PC-3 (cell line): ENCODE measurements at regions not wholly inside any gene's neighbourhood (a gene's known extent, or its start where the extent isn't known, plus 50 kb on each side); places are given as distances from the start of the nearest gene placed in this dataset.

Source experiments
- ATAC-seq: fragments of 200-7000 bp; cut with Tn5 transposase; 2 replicates; pipeline ENCODE4 v1.9.1; 2020; ENCODE audit warnings: mild to moderate bottlenecking, moderate library complexity
- BruUV-seq: library from RNA; stranded (reverse); fragments of 400-500 nt; replicated peaks from 2 replicates; lab custom pipeline; 2021; lab: Mats Ljungman, UMichigan
- CTCF ChIA-PET: fragments of 300-600 bp; sonication (Branson Sonifier 250); formaldehyde crosslinking; loops from one replicate; lab custom pipeline; 2022; ENCODE audit warnings: antibody characterized with exemption; lab: Charles Lee
- POLR2A ChIA-PET: fragments of 300-600 bp; sonication (Branson Sonifier 250); formaldehyde crosslinking; loops from one replicate; lab custom pipeline; 2022; ENCODE audit warnings: antibody characterized with exemption; ENCODE audit not compliant: unreplicated experiment; lab: Charles Lee
- DNase-seq: peaks from one replicate; pipeline ENCODE4 v3.0.0-alpha.2; 2015
- H2AFZ ChIP-seq: fragments of 300-600 bp; sonication (generic); 2 replicates; pipeline ENCODE4 v1.6.0; 2016; ENCODE audit warnings: antibody characterized with exemption, low read length
- H3F3A ChIP-seq: fragments of 300-600 bp; sonication (generic); one replicate; pipeline ENCODE4 v1.6.0; 2017; ENCODE audit warnings: antibody characterized with exemption, low read length, control low read depth, mild to moderate bottlenecking; ENCODE audit not compliant: unreplicated experiment
- H3K27ac ChIP-seq: fragments of 300-600 bp; sonication (generic); 2 replicates; pipeline ENCODE4 v1.5.1; 2016; ENCODE audit warnings: mild to moderate bottlenecking, low read length
- H3K27me3 ChIP-seq: fragments of 300-600 bp; sonication (generic); 2 replicates; pipeline ENCODE4 v1.6.1; 2016; ENCODE audit warnings: low read length, mixed read lengths
- H3K36me3 ChIP-seq: fragments of 300-600 bp; sonication (generic); 2 replicates; pipeline ENCODE4 v1.6.1; 2016; ENCODE audit warnings: low read depth, mixed run types, low read length, mixed read lengths
- H3K4me1 ChIP-seq: fragments of 300-600 bp; sonication (generic); 2 replicates; pipeline ENCODE4 v1.5.1; 2016; ENCODE audit warnings: low read length; ENCODE audit not compliant: insufficient read depth
- H3K4me2 ChIP-seq: fragments of 300-600 bp; sonication (generic); 2 replicates; pipeline ENCODE4 v1.6.0; 2016; ENCODE audit warnings: low read length
- H3K4me3 ChIP-seq: fragments of 300-600 bp; sonication (generic); 2 replicates; pipeline ENCODE4 v1.5.1; 2016; ENCODE audit warnings: mild to moderate bottlenecking, low read length, mixed read lengths
- H3K79me2 ChIP-seq: fragments of 300-600 bp; sonication (generic); 2 replicates; pipeline ENCODE4 v1.6.1; 2017; ENCODE audit warnings: low read length, mixed read lengths
- H3K9ac ChIP-seq: fragments of 300-600 bp; sonication (generic); 2 replicates; pipeline ENCODE4 v1.6.0; 2016; ENCODE audit warnings: mild to moderate bottlenecking, low read length
- H3K9me2 ChIP-seq: fragments of 300-600 bp; sonication (generic); replicated peaks from 2 replicates; pipeline ENCODE4 v1.6.1; 2016; ENCODE audit warnings: mixed run types, low read length, mixed read lengths
- H3K9me3 ChIP-seq: fragments of 300-600 bp; sonication (generic); 2 replicates; pipeline ENCODE4 v1.6.1; 2016; ENCODE audit warnings: low read length, mixed read lengths
- H4K20me1 ChIP-seq: fragments of 300-600 bp; sonication (generic); 2 replicates; pipeline ENCODE4 v1.6.1; 2016; ENCODE audit warnings: low read length, mixed read lengths
- EZH2 ChIP-seq: fragments of 300-600 bp; sonication (generic); IDR thresholded peaks from one replicate; pipeline ENCODE4 v1.6.1; 2017; ENCODE audit warnings: antibody characterized with exemption, mild to moderate bottlenecking, low read length; ENCODE audit not compliant: unreplicated experiment
- EZH2phosphoT487 ChIP-seq: fragments of 300-600 bp; sonication (generic); IDR thresholded peaks from 2 replicates; pipeline ENCODE4 v1.6.1; 2018; ENCODE audit warnings: mild to moderate bottlenecking, antibody characterized with exemption, low read length, borderline replicate concordance
- intact Hi-C: fragments of 100-400 bp; cut with micrococcal nuclease; formaldehyde crosslinking; loops from 2 replicates; pipeline ENCODE4 v1.9.0; 2023
- TF ChIP-seq, protein P1 (sequence below): fragments of 300-600 bp; sonication (generic); conservative IDR thresholded peaks from 2 replicates; pipeline ENCODE4 v1.5.1; 2017; ENCODE audit warnings: antibody characterized with exemption, low read depth, mild to moderate bottlenecking, low read length

- no peak for DNase-seq
- no peak overlapping the region for H2AFZ ChIP-seq
- POLR2A ChIA-PET: no interaction called here
- CTCF ChIA-PET: no interaction called here
- no peaks in the 10 kb centered on the region for H3K27me3 ChIP-seq
- TF ChIP-seq EZH2phosphoT487: no peak
- TF ChIP-seq, protein P1, sequence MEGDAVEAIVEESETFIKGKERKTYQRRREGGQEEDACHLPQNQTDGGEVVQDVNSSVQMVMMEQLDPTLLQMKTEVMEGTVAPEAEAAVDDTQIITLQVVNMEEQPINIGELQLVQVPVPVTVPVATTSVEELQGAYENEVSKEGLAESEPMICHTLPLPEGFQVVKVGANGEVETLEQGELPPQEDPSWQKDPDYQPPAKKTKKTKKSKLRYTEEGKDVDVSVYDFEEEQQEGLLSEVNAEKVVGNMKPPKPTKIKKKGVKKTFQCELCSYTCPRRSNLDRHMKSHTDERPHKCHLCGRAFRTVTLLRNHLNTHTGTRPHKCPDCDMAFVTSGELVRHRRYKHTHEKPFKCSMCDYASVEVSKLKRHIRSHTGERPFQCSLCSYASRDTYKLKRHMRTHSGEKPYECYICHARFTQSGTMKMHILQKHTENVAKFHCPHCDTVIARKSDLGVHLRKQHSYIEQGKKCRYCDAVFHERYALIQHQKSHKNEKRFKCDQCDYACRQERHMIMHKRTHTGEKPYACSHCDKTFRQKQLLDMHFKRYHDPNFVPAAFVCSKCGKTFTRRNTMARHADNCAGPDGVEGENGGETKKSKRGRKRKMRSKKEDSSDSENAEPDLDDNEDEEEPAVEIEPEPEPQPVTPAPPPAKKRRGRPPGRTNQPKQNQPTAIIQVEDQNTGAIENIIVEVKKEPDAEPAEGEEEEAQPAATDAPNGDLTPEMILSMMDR: no peak
- TF ChIP-seq EZH2: no peak
- H3K4me1 ChIP-seq: no peaks in the 10 kb centered on the region
- no peaks in the 10 kb centered on the region for H4K20me1 ChIP-seq
- no peaks in the 10 kb centered on the region for H3K79me2 ChIP-seq
- H3K4me3 ChIP-seq: no peak overlapping the region
- H3K9me2 ChIP-seq: no peaks in the 10 kb centered on the region
- H3K36me3 ChIP-seq: no peaks in the 10 kb centered on the region
- no TSS peak for BruUV-seq
- intact Hi-C loops: no loop called here
- no peak overlapping the region for H3K27ac ChIP-seq
- H3K4me2 ChIP-seq: no peak overlapping the region
- no peak overlapping the region for H3K9ac ChIP-seq
- no peak for ATAC-seq
- H3F3A ChIP-seq: no peaks in the 10 kb centered on the region
- H3K9me3 ChIP-seq: no peaks in the 10 kb centered on the region
Observed at GRCh38 chr6:61200444-61200843, 1085.6 kb downstream of the KHDRBS2 start.

DNA sequence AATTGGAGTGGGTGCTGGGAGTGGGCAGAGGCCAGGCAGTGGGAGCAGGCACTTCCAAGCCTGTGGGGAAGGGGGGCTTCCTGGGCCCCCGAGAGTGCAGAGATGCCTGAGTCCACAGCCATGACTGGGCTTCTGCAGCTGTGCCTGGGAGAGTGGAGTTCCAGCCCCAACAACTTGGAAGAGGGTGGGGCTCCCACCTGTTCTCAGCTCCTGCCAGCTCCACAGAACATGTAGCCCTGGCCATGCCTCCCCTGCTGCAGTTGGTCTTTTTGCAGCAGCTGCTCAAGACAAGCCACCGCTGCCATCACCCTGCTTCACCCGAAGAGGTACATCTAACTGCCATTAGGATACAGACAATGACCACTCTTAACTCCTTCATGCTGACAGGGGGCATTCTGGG is 1092.3 kb downstream of the KHDRBS2 start:
- no peak overlapping the region for H3K9ac ChIP-seq
- no peak for ATAC-seq
- no peak overlapping the region for H3K4me3 ChIP-seq
- no peaks in the 10 kb centered on the region for H4K20me1 ChIP-seq
- no peak for DNase-seq
- no peaks in the 10 kb centered on the region for H3K36me3 ChIP-seq
- no peak overlapping the region for H2AFZ ChIP-seq
- TF ChIP-seq EZH2phosphoT487: no peak
- no peak for TF ChIP-seq EZH2
- TF ChIP-seq, protein P1: no peak
- no peaks in the 10 kb centered on the region for H3K4me1 ChIP-seq
- no TSS peak for BruUV-seq
- intact Hi-C loops: no loop called here
- H3K79me2 ChIP-seq: no peaks in the 10 kb centered on the region
- H3K27ac ChIP-seq: no peak overlapping the region
- no peaks in the 10 kb centered on the region for H3K9me2 ChIP-seq
- no peak overlapping the region for H3K4me2 ChIP-seq
- ChIA-PET CTCF (no interaction called here), POLR2A (no interaction called here)
- no peaks in the 10 kb centered on the region for H3K27me3 ChIP-seq
- no peaks in the 10 kb centered on the region for H3F3A ChIP-seq
- H3K9me3 ChIP-seq: no peaks in the 10 kb centered on the region

GRCh38 chr6:61192610-61193009 is 1093.4 kb downstream of the KHDRBS2 start:
- no peak for TF ChIP-seq EZH2
- TF ChIP-seq, protein P1: no peak
- no peak for TF ChIP-seq EZH2phosphoT487
- no peaks in the 10 kb centered on the region for H3K9me3 ChIP-seq
- CTCF ChIA-PET: no interaction called here
- no peaks in the 10 kb centered on the region for H3K4me1 ChIP-seq
- H3K4me2 ChIP-seq: no peak overlapping the region
- POLR2A ChIA-PET: no interaction called here
- ATAC-seq (no peak), DNase-seq (no peak)
- H3K9me2 ChIP-seq: no peaks in the 10 kb centered on the region
- no peaks in the 10 kb centered on the region for H4K20me1 ChIP-seq
- no peaks in the 10 kb centered on the region for H3K79me2 ChIP-seq
- H3K27ac ChIP-seq: no peak overlapping the region
- H3K27me3 ChIP-seq: no peaks in the 10 kb centered on the region
- BruUV-seq: no TSS peak
- intact Hi-C loops: no loop called here
- H3K9ac ChIP-seq: no peak overlapping the region
- no peaks in the 10 kb centered on the region for H3K36me3 ChIP-seq
- no peak overlapping the region for H3K4me3 ChIP-seq
- no peaks in the 10 kb centered on the region for H3F3A ChIP-seq
- H2AFZ ChIP-seq: no peak overlapping the region
